PFSK-1 (cell line): ENCODE measurements at regions not wholly inside any gene's neighbourhood (a gene's known extent, or its start where the extent isn't known, plus 50 kb on each side); places are given as distances from the start of the nearest gene placed in this dataset.

Experiments
- FOXP2 ChIP-seq: optimal IDR thresholded peaks from 2 replicates; pipeline ENCODE3; 2011; ENCODE audit warnings: borderline replicate concordance, control low read depth, inconsistent platforms; ENCODE audit not compliant: insufficient read depth; ENCODE audit errors: extremely low read length, extremely low read depth
- POLR2AphosphoS5 ChIP-seq: IDR thresholded peaks from 2 replicates; pipeline ENCODE4 v1.6.1; 2012; ENCODE audit warnings: low read depth, mild to moderate bottlenecking, control low read depth, low read length, moderate library complexity
- REST ChIP-seq, 2 experiments: IDR thresholded peaks; 2 replicates each; pipeline versions ENCODE4 v1.6.1 to v1.8.0; 2011 to 2012; ENCODE audit warnings: low read depth in 2 of 2, low read length in 2 of 2, control low read depth in 1 of 2, inconsistent platforms in 1 of 2, mild to moderate bottlenecking in 1 of 2, moderate library complexity in 1 of 2; ENCODE audit not compliant: insufficient read depth in 1 of 2
- SIN3A ChIP-seq: IDR thresholded peaks from 2 replicates; pipeline ENCODE4 v1.6.1; 2012; ENCODE audit warnings: mild to moderate bottlenecking, low read length, moderate library complexity, borderline replicate concordance; ENCODE audit not compliant: insufficient read depth
- TAF1 ChIP-seq: IDR thresholded peaks from 2 replicates; pipeline ENCODE4 v1.6.1; 2012; ENCODE audit warnings: low read length, control low read depth, borderline replicate concordance; ENCODE audit not compliant: insufficient read depth

GRCh38 chr4:122212880-122213279, 60.7 kb downstream of the BLTP1 start:
- TF ChIP-seq REST (IDR thresholded peaks at IDR 0.05; ENCODE audit: insufficient read depth in 1 of 2, low read depth in 2 of 2, low read length in 2 of 2), result no peak
- no peak for TF ChIP-seq POLR2AphosphoS5
- no peak for TF ChIP-seq TAF1
- TF ChIP-seq SIN3A, result no peak
- TF ChIP-seq FOXP2, result no peak
